ENCODE measurements at regions not wholly inside any gene's neighbourhood (a gene's known extent, or its start where the extent isn't known, plus 50 kb on each side); places are given as distances from the start of the nearest gene placed in this dataset.

DNA sequence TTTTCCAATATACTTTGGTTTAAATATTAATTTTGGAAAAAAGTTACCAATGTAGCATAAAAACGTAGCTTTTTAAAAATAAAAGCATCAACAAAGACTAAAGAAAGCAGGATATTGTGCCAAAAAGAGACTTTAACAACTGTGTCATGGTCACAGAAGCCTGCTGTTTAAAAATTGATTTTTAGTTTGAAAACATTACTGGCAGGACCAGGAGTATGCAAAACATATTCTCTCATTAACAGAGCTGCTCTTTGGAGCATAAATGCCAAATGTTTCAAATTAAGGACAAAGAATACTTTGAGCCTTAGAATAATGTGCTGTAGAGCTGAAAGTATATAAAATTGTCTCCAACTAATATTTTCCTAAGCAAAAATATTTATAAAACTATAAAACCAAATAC is 279.0 kb downstream of the ARAP2 start:
- intact Hi-C loops (cut with micrococcal nuclease), result no loop called here
- ATAC-seq, result no peak
- no peak for DNase-seq

DNA sequence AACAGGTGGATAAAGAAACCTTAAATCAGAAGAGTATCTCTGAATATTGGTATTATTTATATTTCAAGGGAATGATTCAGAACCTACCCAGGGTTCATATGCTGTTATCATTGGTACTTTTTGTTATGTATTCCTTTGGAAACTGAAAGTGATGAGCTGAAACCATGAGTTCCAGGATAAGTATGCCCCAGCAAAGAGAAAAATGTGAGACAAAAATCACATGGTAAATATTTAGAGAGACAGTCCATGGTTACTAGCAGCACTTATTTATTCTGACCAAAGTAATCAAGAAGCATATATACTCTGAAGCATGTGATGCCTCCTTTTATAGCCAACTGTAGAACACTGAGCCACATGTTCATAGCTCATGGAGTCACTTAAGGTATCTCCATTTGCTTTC is 277.7 kb downstream of the ARAP2 start:
- ATAC-seq (no peak), DNase-seq (no peak)
- intact Hi-C loops (cut with micrococcal nuclease), result no loop called here

DNA sequence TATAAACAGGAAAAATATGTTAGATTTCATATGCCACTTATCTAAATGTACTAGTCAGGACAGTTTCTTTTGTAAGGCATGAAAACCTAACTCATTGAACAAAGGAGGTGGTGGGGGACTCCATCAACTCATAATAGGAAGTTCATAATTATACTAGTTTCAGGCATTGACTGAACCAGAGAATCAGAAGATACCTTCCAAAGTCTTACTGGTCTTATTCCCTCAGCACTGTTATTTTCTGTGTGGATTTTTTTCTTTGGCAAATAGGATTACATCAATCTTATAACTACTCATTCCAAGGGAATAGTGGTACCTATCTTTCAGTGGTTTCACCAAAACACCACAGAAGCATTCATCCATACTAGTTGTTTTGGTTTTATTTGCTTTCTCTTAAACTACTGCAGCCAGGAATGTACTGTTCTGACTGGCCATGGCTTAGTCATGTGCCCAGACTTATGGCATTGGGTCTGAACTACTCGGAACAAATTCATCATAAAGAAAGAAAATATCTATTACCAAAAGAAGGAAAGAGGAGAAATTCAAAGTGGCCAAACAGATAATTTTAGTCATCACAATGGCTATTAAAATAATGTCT is 273.9 kb downstream of the ARAP2 start:
- intact Hi-C loops (cut with micrococcal nuclease), result no loop called here
- ATAC-seq (no peak), DNase-seq (no peak)

DNA sequence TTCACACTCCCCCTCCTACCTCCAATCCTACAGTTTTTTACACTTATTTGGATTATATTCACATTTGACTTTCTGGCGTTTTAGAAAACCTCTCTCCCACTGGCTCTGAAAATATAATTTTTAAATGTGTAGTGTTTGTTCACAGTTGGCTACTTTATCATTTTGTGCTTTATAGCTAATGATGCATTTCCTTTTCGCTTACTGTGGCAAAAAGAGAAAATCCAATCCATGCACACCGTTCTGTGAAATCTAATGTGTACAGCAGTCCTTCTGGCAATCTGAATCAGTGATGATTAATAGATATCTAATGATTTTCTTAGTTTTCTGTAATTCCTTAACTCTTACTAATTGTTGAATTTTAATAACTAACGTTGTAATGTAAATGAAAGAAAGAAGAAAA is 271.5 kb downstream of the ARAP2 start:
- DNase-seq (no peak), ATAC-seq (no peak)
- intact Hi-C loops (cut with micrococcal nuclease), result no loop called here

DNA sequence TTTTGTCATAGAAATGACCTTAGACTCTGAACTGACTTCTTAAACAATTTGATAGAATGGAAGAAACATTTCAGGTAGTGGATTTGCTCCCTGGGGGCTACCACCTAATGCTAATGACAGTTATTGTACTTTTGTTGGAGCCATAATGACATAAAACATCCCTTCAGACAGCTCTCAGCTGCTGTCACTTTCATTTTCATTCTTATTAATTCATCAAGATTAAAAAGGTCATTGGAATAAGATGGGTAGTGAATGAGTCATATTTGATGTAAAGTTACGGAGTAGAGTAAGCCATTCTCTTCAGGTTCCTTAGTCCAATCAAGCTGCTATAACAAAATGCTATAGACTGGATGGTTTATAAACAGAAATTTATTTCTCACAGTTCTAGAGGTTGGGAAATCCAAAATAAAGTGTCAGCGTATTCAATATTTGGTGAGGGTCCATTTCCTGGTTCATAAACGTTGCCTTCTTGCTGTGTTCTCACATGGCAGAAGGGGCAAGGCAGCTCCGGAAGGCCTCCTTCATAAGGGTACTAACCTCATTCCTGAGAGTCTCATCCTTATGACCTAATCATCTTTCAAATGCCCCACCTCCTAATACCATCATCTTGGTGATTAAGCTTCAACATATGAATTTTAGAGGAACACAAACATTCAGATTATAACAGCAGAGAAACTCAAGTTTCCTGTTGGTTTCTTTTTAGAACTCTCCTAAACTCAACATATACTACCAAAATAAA is 268.5 kb downstream of the ARAP2 start:
- intact Hi-C loops (cut with micrococcal nuclease), result no loop called here
- ATAC-seq (no peak), DNase-seq (no peak)

DNA sequence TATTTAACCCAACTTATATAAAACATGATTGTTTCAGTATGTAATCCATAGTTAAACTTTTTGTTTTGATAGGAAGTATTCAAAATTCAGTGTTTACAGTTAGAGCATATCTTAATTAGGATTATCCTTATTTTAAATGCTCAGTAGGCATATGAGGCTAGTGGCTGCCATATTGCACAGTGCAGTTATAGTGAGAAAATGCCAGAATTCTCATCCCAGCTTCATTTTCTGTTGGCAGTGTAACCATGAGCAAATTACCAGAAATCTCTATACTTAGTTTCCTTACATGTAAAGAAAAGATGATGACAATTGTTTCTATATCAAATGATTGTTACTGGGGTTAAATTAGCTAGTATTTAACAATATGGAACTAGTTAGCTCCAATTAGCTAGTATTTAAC is 265.8 kb downstream of the ARAP2 start:
- ATAC-seq (no peak), DNase-seq (no peak)
- intact Hi-C loops (cut with micrococcal nuclease), result no loop called here

DNA sequence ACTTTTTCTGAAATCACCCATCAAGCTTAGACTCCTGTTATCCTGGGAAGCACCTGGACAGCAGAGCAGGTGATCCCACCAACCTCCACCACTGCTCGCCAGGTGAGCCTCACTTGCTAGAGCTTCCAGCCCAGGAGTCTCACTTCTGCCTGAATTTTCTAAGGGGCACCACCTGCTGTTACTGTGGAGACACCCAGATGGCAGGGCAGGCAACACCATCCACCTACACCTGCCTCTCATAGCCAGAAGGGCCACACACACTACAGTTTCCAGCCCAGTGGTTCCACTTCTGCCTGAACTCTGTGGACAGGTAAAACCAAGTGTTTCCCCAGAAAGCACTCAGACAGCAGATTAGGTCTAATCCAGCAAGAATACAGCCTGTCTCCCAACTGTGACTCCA is 262.0 kb downstream of the ARAP2 start:
- intact Hi-C loops (cut with micrococcal nuclease), result no loop called here
- ATAC-seq (no peak), DNase-seq (no peak)

DNA sequence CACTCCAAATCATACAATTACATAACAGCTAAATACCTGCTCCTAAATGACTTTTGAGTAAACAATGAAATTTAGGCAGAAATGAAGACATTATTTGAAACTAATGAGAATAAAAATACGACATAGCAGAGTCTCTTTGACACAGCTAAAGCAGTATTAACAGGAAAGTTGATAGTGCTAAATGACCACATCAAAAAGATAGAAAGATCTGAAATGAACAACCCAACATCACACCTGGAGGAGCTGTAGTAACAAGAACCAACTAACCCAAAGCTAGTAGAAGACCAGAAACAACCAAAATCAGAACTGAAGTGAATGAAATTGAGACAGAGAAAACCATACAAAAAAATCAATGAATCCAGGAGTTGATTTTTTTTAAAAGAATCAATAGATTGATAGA is 257.8 kb downstream of the ARAP2 start:
- no peak for ATAC-seq
- intact Hi-C loops (cut with micrococcal nuclease), result no loop called here
- no peak for DNase-seq

DNA sequence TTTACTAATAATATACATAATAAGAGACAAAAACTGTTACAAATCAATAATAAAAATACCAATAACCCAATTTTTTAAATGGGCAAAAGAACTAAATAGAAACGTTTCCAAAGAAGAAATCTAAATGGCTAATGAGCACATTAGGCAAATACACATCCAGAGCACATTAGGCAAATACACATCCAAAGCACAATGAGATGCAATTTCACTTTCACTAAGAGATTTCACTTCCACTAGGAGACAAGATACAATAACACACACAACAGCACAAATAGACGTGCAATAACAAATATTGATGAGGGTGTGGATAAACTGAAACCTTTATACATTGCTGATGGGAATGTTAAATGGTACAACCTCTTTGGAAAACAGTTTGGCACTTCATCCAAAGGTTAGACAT is 250.7 kb downstream of the ARAP2 start:
- no peak for DNase-seq
- ATAC-seq, result no peak
- intact Hi-C loops (cut with micrococcal nuclease), result no loop called here

DNA sequence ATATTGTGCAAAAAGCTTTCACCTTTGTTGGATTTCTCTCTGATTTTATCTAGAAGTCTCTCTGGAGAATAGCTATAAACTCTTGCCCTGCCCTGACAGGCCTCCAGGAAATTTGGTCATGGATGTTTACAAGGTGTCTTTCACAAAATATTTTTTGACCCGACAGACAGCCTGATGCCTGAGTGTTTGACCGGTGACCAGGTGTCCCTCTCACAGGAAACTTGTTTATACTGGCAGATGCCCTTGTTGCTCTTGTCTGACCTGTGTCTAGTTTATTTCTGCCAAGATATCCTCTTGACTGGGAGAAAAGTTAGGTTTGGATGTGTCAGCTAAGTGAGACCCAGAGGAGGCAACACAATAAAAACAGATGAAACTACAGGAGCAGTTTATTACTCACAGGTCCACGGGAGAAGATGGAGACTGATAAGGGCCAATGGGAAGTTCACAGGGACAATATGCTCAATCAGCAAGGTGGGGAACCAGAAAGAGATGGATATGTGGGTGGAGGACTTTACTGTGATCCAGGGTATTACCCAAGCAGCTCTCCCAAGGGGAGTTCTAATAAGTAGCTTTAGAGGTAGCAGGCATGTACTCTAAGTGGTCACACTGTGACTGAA is 243.3 kb downstream of the ARAP2 start:
- DNase-seq, result no peak
- ATAC-seq, result no peak
- intact Hi-C loops (cut with micrococcal nuclease), result no loop called here

DNA sequence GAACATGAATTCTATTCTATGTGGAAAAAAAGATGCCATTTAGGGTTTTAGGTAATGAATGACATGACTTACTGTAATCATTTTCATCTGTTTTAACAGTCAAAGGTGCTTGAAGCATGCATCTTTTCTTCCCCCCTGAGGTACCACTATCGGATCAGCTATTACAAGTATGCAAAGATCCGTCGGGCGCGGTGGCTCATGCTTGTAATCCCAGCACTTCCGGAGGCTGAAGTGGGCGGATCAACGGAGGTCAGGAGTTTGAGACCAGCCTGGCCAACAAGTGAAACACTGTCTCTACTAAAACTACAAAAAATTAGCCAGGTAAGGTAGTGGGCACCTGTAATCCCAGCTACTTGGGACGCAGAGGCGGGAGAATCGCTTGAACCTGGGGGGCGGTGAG is 241.3 kb downstream of the ARAP2 start:
- no peak for ATAC-seq
- intact Hi-C loops (cut with micrococcal nuclease), result no loop called here

DNA sequence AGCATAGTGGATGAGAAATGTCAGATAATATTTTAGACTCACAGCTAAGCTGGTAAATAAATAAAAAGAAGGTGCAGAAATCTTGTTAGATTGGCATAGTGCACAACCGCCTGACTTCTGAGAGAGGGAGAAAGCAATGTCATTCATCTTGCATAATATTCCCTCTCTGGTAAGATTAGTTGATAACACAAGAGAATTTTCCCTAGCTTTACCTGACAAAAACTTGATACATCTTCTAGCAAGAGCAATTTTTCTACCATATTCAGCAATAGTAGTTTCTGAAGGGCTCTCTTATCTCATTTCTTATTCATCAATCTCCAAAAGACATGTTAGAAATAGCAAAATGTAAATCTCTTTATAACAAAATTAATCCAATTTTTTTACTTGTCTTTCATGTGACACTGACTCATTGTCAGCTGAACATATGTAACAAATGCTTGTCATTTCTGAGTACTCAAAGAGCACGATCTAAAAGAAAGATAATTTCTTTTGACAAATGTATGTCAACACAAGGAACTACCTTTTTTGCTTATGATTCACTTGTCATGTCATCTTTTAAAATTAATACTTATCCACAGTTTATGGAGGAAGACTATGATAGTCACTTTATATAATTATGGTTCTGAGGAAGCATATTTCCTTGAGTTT is 240.0 kb downstream of the ARAP2 start:
- DNase-seq, result no peak
- ATAC-seq, result no peak
- intact Hi-C loops (cut with micrococcal nuclease), result no loop called here

More for the DNA sequence above, 241.3 kb downstream of the ARAP2 start:
- DNase-seq, result no peak

DNA sequence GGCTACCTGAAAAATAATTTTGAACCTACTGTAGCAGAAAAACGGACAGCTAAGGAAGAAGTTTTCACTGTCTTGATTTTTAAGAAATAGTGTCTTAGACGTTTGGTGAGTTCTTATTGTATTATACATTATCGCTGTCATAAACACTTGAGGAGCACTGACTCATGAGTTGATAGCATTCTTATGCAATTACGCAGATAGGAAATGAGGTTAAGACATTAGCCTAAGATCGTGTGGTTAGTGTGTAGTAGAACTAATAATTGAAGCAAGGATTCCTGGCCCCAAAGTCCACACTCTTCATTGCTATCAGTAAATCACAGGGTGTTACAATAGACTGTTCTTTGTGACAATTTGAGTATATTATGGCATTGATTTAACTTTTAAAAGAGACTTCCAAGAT is 238.1 kb downstream of the ARAP2 start:
- DNase-seq (no peak), ATAC-seq (no peak)
- intact Hi-C loops (cut with micrococcal nuclease), result no loop called here

DNA sequence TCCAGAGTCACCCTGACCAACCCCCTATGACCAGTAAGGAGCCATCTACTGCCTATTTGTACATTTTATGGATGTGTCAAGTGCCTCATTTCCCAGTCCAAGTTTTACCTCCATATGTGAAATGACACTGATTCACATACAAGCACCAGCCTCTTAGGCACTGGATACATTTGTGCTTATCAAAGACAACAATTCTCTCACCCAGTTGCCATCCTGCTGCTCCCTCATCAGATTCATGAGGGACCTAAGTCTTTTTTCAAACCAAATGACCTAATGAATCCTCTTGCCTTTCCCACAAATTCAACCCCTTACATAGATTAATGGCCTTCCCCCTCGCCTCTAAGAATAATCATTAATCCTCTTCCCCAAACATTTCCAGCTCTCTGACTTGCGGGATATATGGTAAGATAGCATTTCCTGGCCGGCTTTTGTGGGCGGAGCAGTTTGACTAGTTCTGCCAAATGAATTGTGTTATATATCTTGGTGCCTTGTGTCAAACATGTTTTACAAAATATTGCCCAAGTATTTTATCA is 233.9 kb downstream of the ARAP2 start:
- DNase-seq (no peak), ATAC-seq (no peak)
- intact Hi-C loops (cut with micrococcal nuclease), result no loop called here

DNA sequence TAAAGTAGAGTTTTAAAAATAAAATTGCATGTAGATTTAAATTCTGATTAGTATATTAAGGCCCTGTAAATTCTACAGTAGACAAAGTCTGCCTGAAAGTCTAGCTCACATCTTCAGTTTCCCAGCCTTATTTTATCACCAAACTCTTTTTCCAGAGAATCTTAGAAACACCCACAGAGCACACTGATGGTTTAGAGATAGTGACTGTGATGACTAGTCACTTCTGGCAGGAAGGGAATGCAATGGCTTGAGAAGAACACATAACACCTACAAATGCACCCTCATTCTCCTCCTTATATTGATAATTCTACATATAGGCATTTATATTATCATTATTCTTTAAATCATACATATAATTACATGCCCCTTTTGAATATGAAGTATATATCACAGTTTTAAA is 232.9 kb downstream of the ARAP2 start:
- intact Hi-C loops (cut with micrococcal nuclease), result no loop called here
- DNase-seq (no peak), ATAC-seq (no peak)

DNA sequence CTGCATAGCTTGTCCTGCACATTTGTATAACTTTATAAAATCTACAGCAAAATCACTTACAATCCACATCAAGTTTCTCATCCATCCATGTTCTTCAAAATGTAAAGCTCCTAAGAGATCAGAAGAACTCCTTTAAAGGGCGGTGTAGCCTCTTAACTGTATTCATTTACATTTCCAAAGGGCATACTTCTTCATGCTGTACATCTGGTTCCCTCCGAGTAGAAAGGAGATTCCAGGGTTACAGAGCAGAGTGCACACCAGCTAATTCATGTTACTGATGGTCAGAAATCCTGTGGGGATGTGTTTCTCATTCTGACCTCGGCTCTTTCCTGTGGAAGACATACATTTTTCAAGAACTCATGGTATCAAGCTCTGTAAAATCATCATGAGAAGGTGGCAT is 231.8 kb downstream of the ARAP2 start:
- DNase-seq (no peak), ATAC-seq (no peak)
- intact Hi-C loops (cut with micrococcal nuclease), result no loop called here

DNA sequence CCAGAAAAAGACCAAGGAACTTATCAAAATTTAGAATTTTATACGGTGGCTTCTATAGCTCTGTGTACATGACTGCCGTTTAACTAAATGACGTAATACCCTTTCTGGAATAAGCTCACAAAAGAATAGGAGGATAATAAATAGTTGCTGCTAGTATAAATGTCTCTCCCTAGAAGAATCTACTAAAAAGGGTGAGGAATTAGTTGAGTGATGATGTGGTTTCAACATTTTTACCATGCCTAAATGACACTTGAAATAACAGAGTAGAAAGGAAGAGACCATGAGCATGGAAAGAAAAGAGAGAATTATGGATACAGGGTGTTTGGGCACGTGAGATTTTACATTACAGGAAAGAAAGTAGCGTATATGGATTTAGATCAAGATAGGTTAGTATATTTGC is 231.1 kb downstream of the ARAP2 start:
- DNase-seq, result no peak
- no peak for ATAC-seq
- intact Hi-C loops (cut with micrococcal nuclease), result no loop called here

Data from left ventricle myocardium superior (tissue), 1 donor.